Neural cell (in vitro differentiated cells): ENCODE measurements at regions not wholly inside any gene's neighbourhood (a gene's known extent, or its start where the extent isn't known, plus 50 kb on each side); places are given as distances from the start of the nearest gene placed in this dataset.

Experiments used
- H2AFZ ChIP-seq: fragments of 200-600, 300-800 bp; sonication (generic), shearing (Covaris generic); 2 replicates; pipeline ENCODE4 v1.6.0; 2014; ENCODE audit warnings: low read depth, mild to moderate bottlenecking, antibody characterized with exemption, low read length, moderate library complexity
- H3F3A ChIP-seq: fragments of 200-600 bp; shearing (Covaris generic); 2 replicates; pipeline ENCODE4 v1.6.1; 2016; ENCODE audit warnings: mild to moderate bottlenecking, moderate library complexity, mixed read lengths, antibody characterized with exemption, low read length; ENCODE audit not compliant: insufficient read depth, poor library complexity, severe bottlenecking
- H3K27ac ChIP-seq: fragments of 200-600, 300-800 bp; sonication (generic), shearing (Covaris generic); 2 replicates; pipeline ENCODE4 v1.5.1; 2014; ENCODE audit warnings: mild to moderate bottlenecking, low read length, moderate library complexity
- H3K27me3 ChIP-seq: fragments of 300-800, 200-600 bp; sonication (generic), shearing (Covaris generic); 2 replicates; pipeline ENCODE4 v1.6.0; 2014; ENCODE audit warnings: mild to moderate bottlenecking, low read depth, low read length, moderate library complexity; ENCODE audit not compliant: insufficient read depth
- H3K36me3 ChIP-seq: fragments of 300-800, 200-600 bp; sonication (generic), shearing (Covaris generic); 2 replicates; pipeline ENCODE4 v1.5.1; 2014; ENCODE audit warnings: mild to moderate bottlenecking, antibody characterized with exemption, low read length, moderate library complexity; ENCODE audit not compliant: insufficient read depth
- H3K4me2 ChIP-seq: fragments of 300-800, 200-600 bp; sonication (generic), shearing (Covaris generic); 2 replicates; pipeline ENCODE4 v1.6.0; 2014; ENCODE audit warnings: mild to moderate bottlenecking, low read length
- H3K4me3 ChIP-seq: fragments of 300-800, 200-600 bp; sonication (generic), shearing (Covaris generic); 2 replicates; pipeline ENCODE4 v1.5.1; 2014; ENCODE audit warnings: mild to moderate bottlenecking, low read length, moderate library complexity
- H3K79me2 ChIP-seq: fragments of 200-600 bp; shearing (Covaris generic); replicated peaks from 2 replicates; pipeline ENCODE4 v1.6.0; 2014; ENCODE audit warnings: mild to moderate bottlenecking, low read length, moderate library complexity; ENCODE audit not compliant: insufficient read depth
- H3K9ac ChIP-seq: fragments of 300-800, 200-600 bp; sonication (generic), shearing (Covaris generic); 2 replicates; pipeline ENCODE4 v1.6.1; 2016; ENCODE audit warnings: mild to moderate bottlenecking, low read length, mixed read lengths
- H3K9me2 ChIP-seq: fragments of 200-600 bp; shearing (Covaris generic); 2 replicates; pipeline ENCODE4 v1.6.1; 2016; ENCODE audit warnings: mild to moderate bottlenecking, low read length, mixed read lengths; ENCODE audit not compliant: insufficient read depth
- H3K9me3 ChIP-seq: fragments of 200-600, 300-800 bp; sonication (generic), shearing (Covaris generic); 2 replicates; pipeline ENCODE4 v1.6.1; 2016; ENCODE audit warnings: mild to moderate bottlenecking, mixed run types, low read length, moderate library complexity, mixed read lengths
- H4K20me1 ChIP-seq: fragments of 200-600 bp; shearing (Covaris generic); 2 replicates; pipeline ENCODE4 v1.6.1; 2016; ENCODE audit warnings: mild to moderate bottlenecking, mixed run types; ENCODE audit not compliant: insufficient read depth
- CTCF ChIP-seq: fragments of 450-650 bp; IDR thresholded peaks from 2 replicates; pipeline ENCODE4 v1.5.1; 2014; ENCODE audit warnings: antibody characterized with exemption, mild to moderate bottlenecking, moderate library complexity; ENCODE audit not compliant: poor library complexity, severe bottlenecking
- EP300 ChIP-seq: fragments of 450-650 bp; conservative IDR thresholded peaks from 2 replicates; pipeline ENCODE4 v1.6.1; 2014; ENCODE audit warnings: antibody characterized with exemption, mild to moderate bottlenecking, moderate library complexity; ENCODE audit not compliant: poor library complexity, severe bottlenecking
- EZH2 ChIP-seq: fragments of 200-600, 300-800 bp; shearing (Covaris generic), sonication (generic); IDR thresholded peaks from 2 replicates; pipeline ENCODE4 v1.6.1; 2014; ENCODE audit warnings: antibody characterized with exemption, low read length, borderline replicate concordance, mild to moderate bottlenecking; ENCODE audit not compliant: insufficient read depth, poor library complexity, severe bottlenecking
- MXI1 ChIP-seq: fragments of 450-650 bp; conservative IDR thresholded peaks from 2 replicates; pipeline ENCODE4 v1.6.1; 2014; ENCODE audit warnings: antibody characterized with exemption, mild to moderate bottlenecking; ENCODE audit not compliant: poor library complexity, severe bottlenecking
- POLR2AphosphoS5 ChIP-seq: IDR thresholded peaks from 2 replicates; pipeline ENCODE4 v1.6.1; 2012
- RAD21 ChIP-seq: fragments of 450-650 bp; conservative IDR thresholded peaks from 2 replicates; pipeline ENCODE4 v1.6.1; 2014; ENCODE audit warnings: antibody characterized with exemption, mild to moderate bottlenecking, moderate library complexity
- REST ChIP-seq: IDR thresholded peaks from 2 replicates; pipeline ENCODE4 v1.6.1; 2012; ENCODE audit warnings: borderline replicate concordance
- SMC3 ChIP-seq: fragments of 450-650 bp; conservative IDR thresholded peaks from 2 replicates; pipeline ENCODE4 v1.6.1; 2014; ENCODE audit warnings: antibody characterized with exemption, mild to moderate bottlenecking, moderate library complexity; ENCODE audit not compliant: poor library complexity
- TAF1 ChIP-seq: IDR thresholded peaks from 2 replicates; pipeline ENCODE4 v1.6.1; 2012; ENCODE audit warnings: low read depth

- Histone ChIP-seq H3F3A (peaks cover 4% of the 10 kb centered on the region), H3K9me2 (no peaks in the 10 kb centered on the region), H3K27ac (no peak overlapping the region), H3K79me2 (no peaks in the 10 kb centered on the region), H3K9me3 (no peaks in the 10 kb centered on the region), H2AFZ (no peak overlapping the region), H4K20me1 (no peaks in the 10 kb centered on the region), H3K27me3 (no peaks in the 10 kb centered on the region), H3K4me3 (no peak overlapping the region), H3K9ac (no peak overlapping the region), H3K36me3 (no peaks in the 10 kb centered on the region), H3K4me2 (no peak overlapping the region)
- TF ChIP-seq POLR2AphosphoS5 (no peak), CTCF (no peak), SMC3 (no peak), TAF1 (no peak), MXI1 (no peak), RAD21 (no peak), EP300 (no peak), REST (no peak)
Measured at GRCh38 chr3:82496890-82497560, 735.6 kb upstream of the GBE1 start.

- H4K20me1 ChIP-seq = no peaks in the 10 kb centered on the region
- no peaks in the 10 kb centered on the region for H3K9me3 ChIP-seq
- H2AFZ ChIP-seq = no peak overlapping the region
- H3K9me2 ChIP-seq = no peaks in the 10 kb centered on the region
- H3K27ac ChIP-seq = peak overlapping the region; percentile 7
- no peaks in the 10 kb centered on the region for H3K27me3 ChIP-seq
- peaks cover 4% of the 10 kb centered on the region for H3F3A ChIP-seq
- H3K79me2 ChIP-seq = no peaks in the 10 kb centered on the region
- H3K36me3 ChIP-seq = no peaks in the 10 kb centered on the region
- TF ChIP-seq SMC3 (no peak), EZH2 (no peak), MXI1 (no peak), TAF1 (no peak), RAD21 (peak; percentile 44), CTCF (peak; percentile 31), REST (no peak), POLR2AphosphoS5 (peak; percentile 53), EP300 (peak; percentile 92)
- peak overlapping the region; percentile 9 for H3K4me3 ChIP-seq
- H3K9ac ChIP-seq = no peak overlapping the region
- H3K4me2 ChIP-seq = no peak overlapping the region
Measured at GRCh38 chr3:82495655-82496054, 734.2 kb upstream of the GBE1 start.
